Calu3 (cell line): ENCODE measurements at regions not wholly inside any gene's neighbourhood (a gene's known extent, or its start where the extent isn't known, plus 50 kb on each side); places are given as distances from the start of the nearest gene placed in this dataset.

Experiments used
- BruUV-seq: library from RNA; stranded (reverse); fragments of 400-500 nt; replicated peaks from 2 replicates; lab custom pipeline; 2021; lab: Mats Ljungman, UMichigan
- CTCF ChIA-PET: fragments of 300-600 bp; sonication (Branson Sonifier 250); formaldehyde crosslinking; loops from one replicate; lab custom pipeline; 2022; ENCODE audit warnings: antibody characterized with exemption; lab: Charles Lee
- DNase-seq: peaks from one replicate; pipeline ENCODE4 v3.0.0; 2022
- H3K27ac Mint-ChIP-seq: one replicate; pipeline ENCODE4 v1.8.0; 2022; ENCODE audit warnings: mixed read lengths; ENCODE audit not compliant: unreplicated experiment
- H3K27me3 Mint-ChIP-seq: one replicate; pipeline ENCODE4 v1.8.0; 2022; ENCODE audit warnings: mixed read lengths; ENCODE audit not compliant: unreplicated experiment
- H3K36me3 Mint-ChIP-seq: one replicate; pipeline ENCODE4 v1.8.0; 2022; ENCODE audit warnings: mild to moderate bottlenecking, moderate library complexity, mixed read lengths; ENCODE audit not compliant: insufficient read depth, unreplicated experiment
- H3K4me1 Mint-ChIP-seq: one replicate; pipeline ENCODE4 v1.8.0; 2022; ENCODE audit warnings: mild to moderate bottlenecking, low read depth, mixed read lengths; ENCODE audit not compliant: unreplicated experiment
- H3K4me3 Mint-ChIP-seq: one replicate; pipeline ENCODE4 v1.8.0; 2022; ENCODE audit warnings: mild to moderate bottlenecking, low read depth, moderate library complexity, mixed read lengths; ENCODE audit not compliant: unreplicated experiment
- H3K9me3 Mint-ChIP-seq: one replicate; pipeline ENCODE4 v1.8.0; 2022; ENCODE audit warnings: low read depth, mixed read lengths; ENCODE audit not compliant: unreplicated experiment
- CTCF ChIP-seq: fragments of 200-600 bp; IDR thresholded peaks from one replicate; pipeline ENCODE4 v1.8.0; 2022; ENCODE audit warnings: antibody characterized with exemption; ENCODE audit not compliant: unreplicated experiment
- intact Hi-C: fragments of 100-400 bp; cut with micrococcal nuclease; formaldehyde crosslinking; loops from one replicate; pipeline ENCODE4 v1.10.0; 2022; ENCODE audit not compliant: unreplicated experiment

- Mint-ChIP-seq H3K27ac (no peak overlapping the region), H3K4me1 (peaks cover 3% of the 10 kb centered on the region), H3K4me3 (no peak overlapping the region), H3K27me3 (peaks cover 51% of the 10 kb centered on the region), H3K9me3 (no peaks in the 10 kb centered on the region), H3K36me3 (no peaks in the 10 kb centered on the region)
- CTCF ChIA-PET, result no interaction called here
- BruUV-seq, result no TSS peak
- intact Hi-C loops, result no loop called here
- TF ChIP-seq CTCF, result no peak
- DNase-seq, result no peak
Measured at GRCh38 chr4:24256066-24256465, 328.3 kb downstream of the DHX15 start.

DNA sequence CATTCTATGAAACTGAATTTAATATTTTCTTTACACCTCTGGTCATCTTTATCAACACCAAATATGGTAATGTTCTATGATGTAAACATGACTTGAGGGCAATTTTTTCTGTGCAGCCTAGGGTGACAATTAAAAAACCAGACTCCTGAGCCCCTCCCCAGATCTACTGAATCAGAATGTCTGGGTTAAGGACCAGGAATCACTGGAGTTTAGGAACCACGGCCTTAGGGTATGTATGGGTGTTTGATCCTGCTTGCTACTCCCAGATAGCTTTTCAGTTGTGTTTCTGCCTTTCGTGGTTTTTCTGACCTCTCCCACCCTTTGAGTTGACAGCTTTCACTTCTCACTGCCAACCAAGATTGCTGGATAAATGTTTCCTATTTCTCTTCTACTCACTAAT lies 332.2 kb downstream of the DHX15 start:
- Mint-ChIP-seq H3K36me3 (no peaks in the 10 kb centered on the region), H3K27ac (no peak overlapping the region), H3K4me1 (no peaks in the 10 kb centered on the region), H3K27me3 (peaks cover 16% of the 10 kb centered on the region), H3K9me3 (no peaks in the 10 kb centered on the region), H3K4me3 (no peak overlapping the region)
- CTCF ChIA-PET, result no interaction called here
- DNase-seq, result no peak
- BruUV-seq, result no TSS peak
- intact Hi-C loops, result no loop called here
- no peak for TF ChIP-seq CTCF

DNA sequence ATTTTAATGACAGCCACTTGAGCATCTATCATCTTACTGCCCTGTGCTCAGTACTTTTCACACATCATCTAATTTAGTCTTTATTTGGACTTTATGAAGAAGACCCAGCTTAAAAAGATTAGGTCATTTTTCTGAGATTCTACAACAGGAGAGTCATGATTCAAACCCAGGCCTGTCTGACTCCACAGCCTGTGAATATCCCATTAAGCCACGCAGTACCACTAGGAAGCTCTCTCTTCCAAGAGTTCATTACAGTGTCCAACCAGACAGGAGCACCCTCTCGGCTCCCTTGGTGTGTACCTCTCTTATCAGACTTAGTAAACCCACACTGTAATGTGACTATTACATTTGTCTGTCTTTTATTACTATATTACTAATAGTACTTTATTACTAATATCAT lies 332.8 kb downstream of the DHX15 start:
- no peak for DNase-seq
- Mint-ChIP-seq H3K9me3 (no peaks in the 10 kb centered on the region), H3K4me3 (no peak overlapping the region), H3K36me3 (no peaks in the 10 kb centered on the region), H3K4me1 (no peaks in the 10 kb centered on the region), H3K27ac (no peak overlapping the region), H3K27me3 (peaks cover 10% of the 10 kb centered on the region)
- no peak for TF ChIP-seq CTCF
- no TSS peak for BruUV-seq
- intact Hi-C loops, result no loop called here
- CTCF ChIA-PET, result no interaction called here

- no TSS peak for BruUV-seq
- Mint-ChIP-seq H3K27ac (no peak overlapping the region), H3K27me3 (no peaks in the 10 kb centered on the region), H3K4me1 (no peaks in the 10 kb centered on the region), H3K9me3 (no peaks in the 10 kb centered on the region), H3K4me3 (no peak overlapping the region), H3K36me3 (no peaks in the 10 kb centered on the region)
- intact Hi-C loops, result no loop called here
- no peak for DNase-seq
- CTCF ChIA-PET, result no interaction called here
- TF ChIP-seq CTCF, result no peak
Measured at GRCh38 chr4:24249972-24250371, 334.4 kb downstream of the DHX15 start.
